ENCODE measurements at regions not wholly inside any gene's neighbourhood (a gene's known extent, or its start where the extent isn't known, plus 50 kb on each side); places are given as distances from the start of the nearest gene placed in this dataset.

- H3K9me3 ChIP-seq (ENCODE audit: insufficient read depth, low read depth, low read length) = no peaks in the 10 kb centered on the region
- H4K20me1 ChIP-seq (ENCODE audit: insufficient read depth, low read length) = no peaks in the 10 kb centered on the region
- no peak overlapping the region for H3K4me2 ChIP-seq (ENCODE audit: low read length)
- H3K79me2 ChIP-seq (ENCODE audit: insufficient read depth, low read length) = no peaks in the 10 kb centered on the region
- no peak overlapping the region for H3K9ac ChIP-seq (ENCODE audit: low read length)
- Mint-ChIP-seq H3K36me3 (ENCODE audit: low read depth, unreplicated experiment) (no peaks in the 10 kb centered on the region), H3K4me1 (ENCODE audit: low read depth, unreplicated experiment) (no peaks in the 10 kb centered on the region), H3K9me3 (ENCODE audit: unreplicated experiment) (peaks cover 4% of the 10 kb centered on the region), H3K4me3 (ENCODE audit: unreplicated experiment) (no peak overlapping the region), H3K27me3 (ENCODE audit: low read depth, unreplicated experiment) (no peaks in the 10 kb centered on the region), H3K27ac (ENCODE audit: unreplicated experiment) (no peak overlapping the region)
- DNase-seq (ENCODE audit: low read depth) (no peak), FAIRE-seq (no peak)
- no peaks in the 10 kb centered on the region for H3K36me3 ChIP-seq (ENCODE audit: insufficient read depth, low read length)
- no peak overlapping the region for H3K4me3 ChIP-seq (ENCODE audit: insufficient read depth, low read depth, low read length)
- no peaks in the 10 kb centered on the region for H3K27me3 ChIP-seq (ENCODE audit: insufficient read depth, low read length)
- TF ChIP-seq CTCF (IDR thresholded peaks at IDR 0.05; ENCODE audit: insufficient read depth, low read depth, low read length) (no peak), EZH2 (IDR thresholded peaks at IDR 0.05; ENCODE audit: insufficient read depth, low read length) (no peak)
- H3K27ac ChIP-seq (ENCODE audit: low read depth, low read length) = no peak overlapping the region
- H3K4me1 ChIP-seq (ENCODE audit: insufficient read depth, low read length) = no peaks in the 10 kb centered on the region
- H2AFZ ChIP-seq (ENCODE audit: low read depth, low read length) = no peak overlapping the region
Measured at GRCh38 chr2:180542511-180542910, 437.9 kb upstream of the UBE2E3 start.

GRCh38 chr2:180540761-180541160 lies 439.6 kb upstream of the UBE2E3 start:
- no peaks in the 10 kb centered on the region for H3K9me3 ChIP-seq (ENCODE audit: insufficient read depth, low read depth, low read length)
- H3K9me3 Mint-ChIP-seq (ENCODE audit: unreplicated experiment) = peaks cover 2% of the 10 kb centered on the region
- H3K36me3 ChIP-seq (ENCODE audit: insufficient read depth, low read length) = no peaks in the 10 kb centered on the region
- H3K4me2 ChIP-seq (ENCODE audit: low read length) = no peak overlapping the region
- H2AFZ ChIP-seq (ENCODE audit: low read depth, low read length) = no peak overlapping the region
- H3K27ac Mint-ChIP-seq (ENCODE audit: unreplicated experiment) = no peak overlapping the region
- H3K27me3 ChIP-seq (ENCODE audit: insufficient read depth, low read length) = no peaks in the 10 kb centered on the region
- no peaks in the 10 kb centered on the region for H3K79me2 ChIP-seq (ENCODE audit: insufficient read depth, low read length)
- no peak for FAIRE-seq
- DNase-seq (ENCODE audit: low read depth) = no peak
- no peak overlapping the region for H3K27ac ChIP-seq (ENCODE audit: low read depth, low read length)
- H3K9ac ChIP-seq (ENCODE audit: low read length) = no peak overlapping the region
- H4K20me1 ChIP-seq (ENCODE audit: insufficient read depth, low read length) = no peaks in the 10 kb centered on the region
- H3K27me3 Mint-ChIP-seq (ENCODE audit: low read depth, unreplicated experiment) = no peaks in the 10 kb centered on the region
- H3K36me3 Mint-ChIP-seq (ENCODE audit: low read depth, unreplicated experiment) = no peaks in the 10 kb centered on the region
- no peaks in the 10 kb centered on the region for H3K4me1 ChIP-seq (ENCODE audit: insufficient read depth, low read length)
- TF ChIP-seq EZH2 (IDR thresholded peaks at IDR 0.05; ENCODE audit: insufficient read depth, low read length) = no peak
- TF ChIP-seq CTCF (IDR thresholded peaks at IDR 0.05; ENCODE audit: insufficient read depth, low read depth, low read length) = no peak
- H3K4me3 Mint-ChIP-seq (ENCODE audit: unreplicated experiment) = no peak overlapping the region
- no peak overlapping the region for H3K4me3 ChIP-seq (ENCODE audit: insufficient read depth, low read depth, low read length)
- no peaks in the 10 kb centered on the region for H3K4me1 Mint-ChIP-seq (ENCODE audit: low read depth, unreplicated experiment)

GRCh38 chr2:180539541-180539940 lies 440.9 kb upstream of the UBE2E3 start:
- Histone ChIP-seq H3K9me3 (ENCODE audit: insufficient read depth, low read depth, low read length) (no peaks in the 10 kb centered on the region), H3K36me3 (ENCODE audit: insufficient read depth, low read length) (no peaks in the 10 kb centered on the region), H3K4me3 (ENCODE audit: insufficient read depth, low read depth, low read length) (no peak overlapping the region), H3K4me1 (ENCODE audit: insufficient read depth, low read length) (no peaks in the 10 kb centered on the region), H3K4me2 (ENCODE audit: low read length) (no peak overlapping the region), H3K27me3 (ENCODE audit: insufficient read depth, low read length) (no peaks in the 10 kb centered on the region), H4K20me1 (ENCODE audit: insufficient read depth, low read length) (no peaks in the 10 kb centered on the region), H2AFZ (ENCODE audit: low read depth, low read length) (no peak overlapping the region), H3K27ac (ENCODE audit: low read depth, low read length) (no peak overlapping the region), H3K9ac (ENCODE audit: low read length) (no peak overlapping the region), H3K79me2 (ENCODE audit: insufficient read depth, low read length) (no peaks in the 10 kb centered on the region)
- no peak for DNase-seq (ENCODE audit: low read depth)
- no peak overlapping the region for H3K27ac Mint-ChIP-seq (ENCODE audit: unreplicated experiment)
- H3K4me3 Mint-ChIP-seq (ENCODE audit: unreplicated experiment) = no peak overlapping the region
- H3K9me3 Mint-ChIP-seq (ENCODE audit: unreplicated experiment) = no peaks in the 10 kb centered on the region
- H3K4me1 Mint-ChIP-seq (ENCODE audit: low read depth, unreplicated experiment) = no peaks in the 10 kb centered on the region
- TF ChIP-seq EZH2 (IDR thresholded peaks at IDR 0.05; ENCODE audit: insufficient read depth, low read length) (no peak), CTCF (IDR thresholded peaks at IDR 0.05; ENCODE audit: insufficient read depth, low read depth, low read length) (no peak)
- H3K36me3 Mint-ChIP-seq (ENCODE audit: low read depth, unreplicated experiment) = no peaks in the 10 kb centered on the region
- no peaks in the 10 kb centered on the region for H3K27me3 Mint-ChIP-seq (ENCODE audit: low read depth, unreplicated experiment)
- no peak for FAIRE-seq

Data from astrocyte (in vitro differentiated cells and primary cell).